Midbrain (tissue), 1 donor: ENCODE measurements at regions not wholly inside any gene's neighbourhood (a gene's known extent, or its start where the extent isn't known, plus 50 kb on each side); places are given as distances from the start of the nearest gene placed in this dataset.
"Not testable (repeated sequence)": the region's sequence is repeated elsewhere in the genome, so short reads cannot be mapped to it uniquely, and the experiment has no call there.

ENCODE experiments used
- DNase-seq: peaks from one replicate; lab custom pipeline; 2025; lab: John Stamatoyannopoulos, UW

DNA sequence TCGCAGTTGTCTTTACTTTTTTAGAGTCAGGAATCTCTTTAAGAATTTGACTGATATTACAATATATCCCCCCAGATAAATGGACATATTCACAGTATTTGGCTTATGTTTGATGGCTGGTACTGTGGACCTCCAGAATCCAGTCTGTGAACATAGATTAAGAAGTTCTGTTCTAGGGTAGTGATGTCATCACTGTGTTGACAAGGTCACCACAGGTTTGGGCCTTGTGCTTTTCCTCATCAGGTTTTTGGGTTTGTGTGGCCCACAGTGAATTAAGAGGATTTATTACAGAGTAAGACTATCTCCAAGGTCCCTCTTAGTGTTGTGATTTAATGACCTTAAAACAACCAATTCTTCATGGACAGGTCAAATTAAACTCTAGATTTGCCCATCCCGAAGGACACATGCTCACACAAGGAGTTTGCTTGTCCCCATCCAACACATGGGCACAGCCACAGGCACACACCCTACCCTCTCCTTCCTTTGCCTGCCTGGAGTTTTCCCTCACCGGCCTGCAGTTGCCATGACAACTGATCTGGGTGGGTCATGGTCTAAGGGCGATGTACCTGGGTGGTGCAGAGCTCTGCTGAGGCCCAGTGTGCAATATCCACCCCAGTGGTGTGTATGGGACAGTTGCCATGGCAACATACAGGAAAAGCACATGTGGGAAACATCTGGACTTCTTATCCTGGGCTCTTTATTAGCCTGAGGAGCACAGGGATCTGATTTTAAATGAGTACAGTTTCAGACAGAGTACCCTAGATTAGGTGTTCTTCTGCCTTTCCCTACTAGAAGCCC is 98.6 kb downstream of the NAV1 start:
- no peak for DNase-seq

DNA sequence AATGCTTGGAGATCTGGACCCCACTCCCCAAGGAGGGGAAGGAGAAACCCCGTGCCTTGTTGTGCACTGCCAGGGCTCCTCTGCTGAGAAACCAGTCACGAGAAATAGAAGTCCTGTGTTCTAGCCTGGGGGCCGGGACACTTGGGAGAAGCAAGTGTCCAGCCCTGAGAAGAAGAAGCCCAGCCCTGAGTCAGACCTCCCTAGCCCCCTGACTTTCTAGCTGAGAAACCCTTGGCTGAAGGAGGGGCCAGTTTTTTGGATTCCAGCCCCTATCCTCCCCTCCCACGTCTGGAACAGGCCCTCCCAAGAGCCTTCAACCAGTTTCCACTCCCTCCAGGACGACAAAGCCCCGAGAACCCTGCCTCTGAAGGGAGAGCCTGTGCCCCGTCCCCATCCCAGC is 100.5 kb downstream of the NAV1 start:
- no peak for DNase-seq

DNA sequence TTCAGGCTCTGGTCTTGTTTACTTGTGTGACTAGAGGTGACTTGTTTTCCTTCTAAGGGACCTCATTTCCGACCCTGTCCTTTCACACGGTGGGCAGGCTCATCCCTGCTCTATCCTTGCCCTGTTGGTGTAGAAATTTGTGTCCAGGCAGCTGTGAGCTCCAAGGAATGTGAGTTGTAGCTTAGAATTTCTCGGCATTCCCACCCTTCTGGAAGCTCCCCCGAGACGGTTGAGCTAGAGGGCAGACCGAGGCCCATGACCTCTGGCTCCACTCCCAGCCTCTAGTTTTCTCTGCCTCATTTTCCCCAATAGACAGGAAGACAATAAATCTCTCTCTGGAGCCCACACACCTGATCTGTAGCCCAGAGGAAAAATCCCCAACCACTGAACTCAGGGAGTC is 100.9 kb downstream of the NAV1 start:
- no peak for DNase-seq

DNA sequence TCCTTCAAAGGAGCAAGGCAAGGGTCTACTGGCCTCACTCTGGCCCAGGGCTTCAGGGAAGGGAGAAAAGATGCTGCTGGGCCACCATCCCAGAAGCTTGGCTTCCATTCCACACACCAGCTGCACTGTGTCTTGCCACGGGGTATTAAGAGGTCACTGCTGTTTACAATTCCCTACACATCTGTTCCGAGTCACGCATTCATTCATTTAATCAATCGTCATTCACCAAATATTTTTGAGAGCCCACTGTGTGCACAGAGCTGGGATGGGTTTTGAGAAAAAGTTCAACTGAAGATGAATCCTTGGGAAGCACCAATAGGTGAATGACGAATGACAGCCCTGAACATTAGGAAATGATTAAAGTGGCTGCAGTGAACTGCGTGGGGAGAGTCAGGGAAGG is 101.7 kb downstream of the NAV1 start:
- no peak for DNase-seq

DNA sequence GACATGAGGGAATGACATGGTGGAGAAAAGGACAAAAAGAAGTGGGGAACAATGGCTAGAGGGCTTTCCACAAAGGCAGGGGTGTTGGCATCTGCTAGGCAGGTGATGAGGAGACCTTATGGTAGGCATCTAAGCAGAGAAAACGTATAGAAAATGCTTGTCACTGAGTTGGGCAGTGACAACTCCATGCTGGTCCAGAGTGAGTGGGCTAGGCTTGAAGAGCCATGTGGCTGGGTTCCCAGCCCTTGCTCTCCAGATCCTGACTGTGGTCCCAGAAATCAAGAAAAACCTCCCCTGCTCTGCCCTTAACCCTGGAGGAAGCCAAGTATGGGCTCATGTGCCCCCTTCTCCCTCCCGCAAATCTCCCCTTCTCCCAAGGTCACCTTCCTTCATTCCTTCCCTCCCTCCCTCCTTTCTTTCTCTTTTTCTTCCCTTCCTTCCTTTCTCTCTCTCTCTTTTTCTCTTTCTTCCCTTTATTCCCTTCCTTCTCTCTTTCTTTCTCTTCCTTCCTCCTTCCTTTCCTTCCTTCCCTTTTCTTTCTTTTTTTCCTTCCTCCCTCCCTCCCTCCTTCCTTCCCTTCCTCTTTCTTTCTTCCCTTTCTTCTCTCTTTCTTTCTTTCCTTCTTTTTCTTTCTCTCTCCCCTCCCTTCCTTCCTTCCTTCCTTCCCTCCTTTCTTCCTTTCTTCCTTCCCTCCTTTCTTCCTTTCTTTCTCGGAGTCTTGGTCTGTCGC is 102.8 kb downstream of the NAV1 start:
- no peak for DNase-seq

DNA sequence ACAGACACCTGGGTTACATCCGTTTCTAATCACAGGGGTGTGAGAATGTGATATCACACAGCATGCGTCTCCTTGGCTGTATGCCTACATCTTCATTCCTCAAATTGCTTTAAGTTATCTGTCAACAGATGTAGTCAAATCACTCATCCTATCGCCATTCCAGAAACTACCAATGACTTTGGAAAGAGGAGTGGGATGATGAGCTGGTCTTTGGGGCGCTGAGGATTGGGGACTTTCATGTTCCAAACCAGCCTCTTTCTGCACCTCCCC is 104.8 kb downstream of the NAV1 start:
- no peak for DNase-seq

DNA sequence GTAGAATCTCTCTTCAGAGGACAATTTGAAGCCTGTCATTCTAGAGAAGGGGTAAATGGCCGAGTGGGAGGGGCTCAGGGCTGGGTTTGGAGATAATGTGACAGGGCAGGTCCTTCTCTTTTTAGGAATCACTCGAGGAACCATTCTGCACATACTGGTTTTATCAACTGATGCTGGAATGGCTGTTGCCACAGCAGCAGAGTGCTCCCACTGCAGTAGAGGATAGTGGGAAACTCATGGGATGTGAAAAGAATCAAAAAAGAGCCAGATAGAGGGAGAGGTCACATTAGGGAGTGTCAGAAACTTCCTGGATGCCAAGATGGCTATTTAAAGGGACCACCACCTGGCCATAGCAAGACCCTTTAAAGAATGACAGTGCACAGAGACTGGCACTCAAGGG is 105.3 kb downstream of the NAV1 start:
- DNase-seq, result no peak

DNA sequence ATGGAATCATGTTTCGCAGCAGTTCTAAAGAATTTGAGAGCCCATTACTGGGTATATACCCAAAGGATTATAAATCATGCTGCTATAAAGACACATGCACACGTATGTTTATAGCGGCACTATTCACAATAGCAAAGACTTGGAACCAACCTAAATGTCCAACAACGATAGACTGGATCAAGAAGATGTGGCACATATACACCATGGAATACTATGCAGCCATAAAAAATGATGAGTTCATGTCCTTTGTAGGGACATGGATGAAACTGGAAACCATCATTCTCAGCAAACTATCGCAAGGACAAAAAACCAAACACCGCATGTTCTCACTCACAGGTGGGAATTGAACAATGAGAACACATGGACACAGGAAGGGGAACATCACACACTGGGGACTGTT is 106.1 kb downstream of the NAV1 start:
- not testable (repeated sequence) for DNase-seq

DNA sequence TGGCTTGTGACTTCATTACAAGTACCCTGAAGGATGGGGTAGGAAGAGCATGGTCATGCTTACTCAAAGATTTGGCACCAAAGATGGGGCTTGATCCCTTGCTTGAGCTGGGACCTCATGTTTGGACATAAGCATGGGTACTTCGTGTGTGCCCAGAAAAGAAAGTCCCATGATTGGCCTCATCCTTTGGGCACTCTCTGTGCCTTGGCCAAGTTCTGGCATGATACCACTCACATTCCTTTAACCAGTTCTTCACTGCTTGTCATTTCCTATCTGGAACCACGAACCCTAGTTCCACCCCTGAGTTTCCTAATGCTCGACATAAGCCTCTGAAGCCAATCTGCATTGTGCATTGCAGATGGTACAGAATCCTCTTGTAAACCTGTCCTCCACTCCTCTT is 107.0 kb downstream of the NAV1 start:
- no peak for DNase-seq

DNA sequence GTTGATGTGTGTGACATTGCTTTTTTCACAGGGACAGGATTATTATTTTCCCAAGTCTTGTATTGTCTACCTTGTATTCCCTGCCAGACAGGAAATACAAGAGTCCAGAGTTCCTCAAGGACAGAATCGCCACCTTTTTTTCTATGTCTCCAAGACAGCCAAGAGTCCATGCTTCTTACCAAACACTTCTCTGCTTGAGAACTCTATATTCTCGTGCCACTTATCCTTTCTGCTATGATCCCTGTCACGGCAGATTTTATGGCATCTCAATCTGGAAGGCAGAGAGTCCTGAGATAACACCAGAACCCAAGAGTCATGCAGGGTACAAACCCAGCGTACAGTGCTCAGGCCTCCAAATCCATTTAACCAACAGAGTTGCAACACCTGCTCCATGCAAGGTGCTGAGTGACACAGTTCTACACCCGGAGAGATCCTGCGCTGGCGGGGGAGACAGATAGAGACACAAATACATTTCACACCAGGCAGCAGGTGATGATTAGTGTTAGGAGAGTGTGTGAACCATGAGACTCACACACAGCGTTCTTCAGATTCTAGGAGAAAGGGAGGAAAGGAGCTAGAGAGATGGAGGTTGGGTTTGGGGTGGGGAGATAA is 107.6 kb downstream of the NAV1 start:
- DNase-seq, result no peak

DNA sequence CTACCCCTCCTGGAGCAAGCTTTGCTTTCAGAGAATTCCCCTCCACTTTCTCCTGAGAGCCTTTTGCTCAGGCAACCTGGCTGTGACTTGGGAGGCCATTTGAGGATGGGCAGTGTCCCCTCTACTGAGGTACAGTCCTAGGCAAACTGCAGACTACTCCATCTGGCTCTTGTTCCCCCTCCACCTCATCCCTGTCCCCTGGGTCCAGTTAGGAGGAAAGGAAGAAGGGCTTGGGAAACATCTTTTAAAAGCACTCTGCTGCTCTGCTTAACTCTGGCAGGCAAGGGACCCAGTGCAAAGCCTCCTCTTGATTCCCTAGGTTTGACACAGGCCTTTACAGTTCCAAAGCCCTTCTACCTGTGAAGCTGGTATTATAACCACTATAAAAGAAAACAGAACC is 108.2 kb downstream of the NAV1 start:
- no peak for DNase-seq

DNA sequence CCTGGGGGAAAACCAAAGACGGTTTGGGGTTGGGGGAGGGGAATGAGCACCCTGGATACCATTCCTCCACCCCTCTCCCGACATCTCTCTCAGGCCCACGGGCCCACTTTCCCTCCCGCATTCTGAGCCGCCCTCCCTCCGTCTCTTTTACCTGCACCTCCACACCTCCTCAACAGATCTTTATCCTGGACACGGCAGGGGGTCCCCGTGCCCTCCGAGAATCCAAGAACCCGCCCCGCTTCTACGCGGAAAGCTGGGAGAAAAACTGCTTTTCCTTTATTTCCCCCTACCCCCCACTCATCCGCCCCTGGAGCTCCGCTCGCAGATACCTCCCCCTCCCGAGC is 108.8 kb downstream of the NAV1 start:
- DNase-seq, result no peak

DNA sequence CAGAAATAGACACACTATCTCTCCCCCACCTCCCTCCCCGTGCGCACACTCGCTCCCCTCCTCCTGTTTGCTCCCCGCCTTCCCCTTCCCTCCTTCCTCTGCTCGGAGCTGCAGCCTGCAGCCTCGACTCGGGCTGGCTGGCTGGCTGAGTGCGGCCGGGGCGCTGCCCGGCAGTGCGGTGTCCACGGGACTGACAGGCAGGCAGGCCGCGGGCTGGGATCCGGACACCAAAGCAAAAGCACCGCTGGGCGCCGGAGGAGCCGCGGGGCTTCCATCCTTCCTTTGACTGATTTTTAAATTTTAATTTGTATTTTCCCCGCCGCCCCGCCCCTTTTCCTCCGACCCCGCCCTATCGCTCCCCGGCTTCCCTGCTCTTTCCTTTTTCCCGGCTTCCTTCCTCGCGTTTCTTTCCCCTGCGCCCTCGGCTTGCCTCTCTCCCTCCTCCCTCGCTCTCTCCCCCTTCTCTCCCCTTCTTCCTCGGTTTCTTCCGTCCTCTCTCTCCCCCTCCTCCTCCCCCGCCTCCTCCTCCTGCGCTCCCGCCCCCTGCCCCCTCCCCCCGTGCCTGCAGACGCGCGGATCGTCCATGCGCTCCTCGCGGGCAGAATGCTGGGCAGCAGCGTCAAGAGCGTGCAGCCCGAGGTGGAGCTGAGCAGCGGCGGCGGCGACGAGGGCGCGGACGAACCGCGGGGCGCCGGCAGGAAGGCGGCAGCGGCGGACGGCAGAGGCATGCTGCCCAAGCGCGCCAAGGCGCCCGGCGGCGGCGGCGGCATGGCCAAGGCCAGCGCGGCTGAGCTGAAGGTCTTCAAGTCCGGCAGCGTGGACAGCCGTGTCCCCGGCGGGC is 109.4 kb downstream of the NAV1 start:
- DNase-seq, result peak; percentile 63

DNA sequence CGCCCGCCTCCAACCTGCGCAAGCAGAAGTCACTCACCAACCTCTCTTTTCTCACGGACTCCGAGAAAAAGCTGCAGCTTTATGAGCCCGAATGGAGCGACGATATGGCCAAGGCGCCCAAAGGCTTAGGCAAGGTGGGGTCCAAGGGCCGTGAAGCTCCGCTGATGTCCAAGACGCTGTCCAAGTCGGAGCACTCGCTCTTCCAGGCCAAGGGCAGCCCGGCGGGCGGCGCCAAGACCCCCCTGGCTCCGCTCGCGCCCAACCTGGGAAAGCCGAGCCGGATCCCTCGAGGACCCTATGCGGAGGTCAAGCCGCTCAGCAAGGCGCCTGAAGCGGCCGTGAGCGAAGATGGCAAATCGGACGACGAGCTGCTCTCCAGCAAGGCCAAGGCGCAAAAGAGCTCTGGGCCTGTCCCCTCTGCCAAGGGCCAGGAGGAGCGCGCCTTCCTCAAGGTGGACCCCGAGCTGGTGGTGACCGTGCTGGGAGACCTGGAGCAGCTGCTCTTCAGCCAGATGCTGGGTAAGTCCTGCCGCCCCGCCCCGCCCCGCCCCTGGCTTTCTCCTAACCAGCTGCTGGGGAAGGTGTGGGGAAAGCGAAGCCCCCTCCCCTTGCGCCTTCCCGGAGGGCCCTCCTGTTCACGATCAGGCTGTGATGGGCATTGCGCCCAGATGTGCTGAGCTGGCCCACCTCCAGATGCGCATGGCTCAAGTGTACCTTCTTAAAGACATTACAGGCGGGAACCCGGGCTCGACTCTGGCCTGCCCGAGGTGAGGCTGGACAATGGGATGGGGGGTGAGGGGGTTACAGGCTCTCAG is 110.2 kb downstream of the NAV1 start:
- no peak for DNase-seq

DNA sequence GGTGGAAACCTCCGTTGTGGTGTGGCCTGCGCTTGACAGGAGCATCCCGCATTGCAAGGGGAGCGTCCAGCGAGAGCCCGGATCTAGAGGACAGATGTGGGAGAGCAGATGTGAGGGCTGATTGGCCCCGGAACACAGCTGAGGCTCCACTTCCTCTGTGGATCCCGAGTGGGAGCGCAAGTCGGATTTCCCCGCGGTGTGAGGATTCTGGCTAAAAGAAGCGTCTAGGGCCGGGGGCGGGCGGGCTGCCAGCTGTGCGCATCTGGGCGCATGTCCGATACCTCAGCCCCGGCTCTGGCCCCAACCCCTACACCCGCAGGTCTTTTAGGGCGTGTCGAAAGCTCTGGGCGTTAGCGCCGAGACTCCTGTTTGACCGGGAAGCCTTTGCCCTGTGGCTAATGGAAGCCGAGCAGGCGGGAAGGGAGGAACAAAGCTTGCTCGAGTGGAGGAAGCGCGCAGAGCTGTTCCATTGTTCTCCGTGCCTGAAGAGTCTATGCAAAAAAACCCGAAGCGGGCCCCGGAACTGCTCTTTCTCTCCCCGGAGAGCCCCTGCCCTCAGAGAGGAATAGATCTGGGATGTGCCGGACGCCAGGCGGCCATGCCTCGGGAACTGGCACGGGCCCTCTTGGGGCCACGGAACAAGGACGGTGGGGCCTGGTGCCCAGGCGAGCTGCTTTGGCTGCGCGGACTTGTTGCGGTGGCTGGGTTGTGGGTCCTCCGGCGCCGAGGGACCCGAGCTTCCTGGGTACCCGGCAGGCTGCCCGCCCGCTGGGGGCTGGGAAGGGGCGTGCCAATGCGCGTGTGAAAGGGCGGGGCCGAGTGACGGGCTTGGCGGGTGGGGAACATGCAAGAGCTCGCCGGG is 111.1 kb downstream of the NAV1 start:
- DNase-seq, result peak; percentile 81

DNA sequence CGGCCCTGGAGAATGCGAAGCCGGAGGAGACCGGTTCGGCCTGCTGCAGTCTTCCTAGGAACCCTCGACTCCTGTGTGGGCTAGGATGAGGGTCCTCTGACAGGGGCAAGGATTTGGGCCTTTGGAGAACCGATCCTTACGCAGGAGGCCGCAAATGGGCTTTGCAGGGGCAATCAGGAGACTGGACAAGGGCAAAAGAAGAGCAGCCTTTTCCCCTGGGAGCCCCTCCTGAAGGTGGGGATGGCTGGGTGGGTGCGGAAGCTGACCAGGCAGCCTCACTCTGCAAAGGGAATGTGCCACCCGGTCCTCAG is 111.7 kb downstream of the NAV1 start:
- DNase-seq, result no peak

DNA sequence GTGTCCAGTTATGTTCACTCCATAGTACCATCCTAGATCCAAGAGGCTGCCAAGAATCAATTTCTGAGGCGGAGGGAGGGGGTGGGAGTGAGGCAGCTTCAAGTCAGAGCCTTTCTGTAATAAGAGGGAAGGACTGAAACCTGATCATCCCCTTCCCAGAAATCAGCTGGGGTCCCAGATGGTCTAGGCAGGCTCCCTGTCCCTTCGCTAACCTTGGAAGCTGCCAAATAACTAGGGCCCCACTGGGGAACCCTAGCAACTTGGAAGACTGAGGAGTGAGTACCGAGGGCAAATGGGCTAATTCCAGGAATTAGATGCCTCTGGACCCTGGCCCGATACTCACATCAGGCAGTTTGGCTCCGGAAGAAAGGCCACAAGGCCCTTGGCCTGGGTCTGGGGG is 113.3 kb downstream of the NAV1 start:
- DNase-seq, result no peak

DNA sequence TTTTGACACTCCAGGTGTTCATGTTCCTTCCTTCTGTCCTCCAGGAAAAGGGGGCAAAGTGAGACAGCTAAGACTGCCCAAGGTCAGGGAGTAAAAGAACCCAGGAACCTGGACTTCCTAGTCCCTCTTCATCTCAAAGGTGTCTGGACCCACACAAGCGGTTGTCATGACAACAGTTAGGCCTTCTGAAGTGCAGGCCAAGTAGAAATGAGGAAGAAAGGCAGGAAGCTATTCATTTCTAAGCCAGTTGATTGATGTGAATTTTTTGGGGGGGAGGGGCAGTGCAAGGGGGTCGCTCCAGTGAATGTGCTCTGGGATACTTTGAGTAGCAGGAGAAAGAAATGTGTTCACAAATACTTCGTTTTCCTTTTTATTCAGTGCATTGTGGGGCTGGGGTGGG is 114.3 kb downstream of the NAV1 start:
- no peak for DNase-seq

DNA sequence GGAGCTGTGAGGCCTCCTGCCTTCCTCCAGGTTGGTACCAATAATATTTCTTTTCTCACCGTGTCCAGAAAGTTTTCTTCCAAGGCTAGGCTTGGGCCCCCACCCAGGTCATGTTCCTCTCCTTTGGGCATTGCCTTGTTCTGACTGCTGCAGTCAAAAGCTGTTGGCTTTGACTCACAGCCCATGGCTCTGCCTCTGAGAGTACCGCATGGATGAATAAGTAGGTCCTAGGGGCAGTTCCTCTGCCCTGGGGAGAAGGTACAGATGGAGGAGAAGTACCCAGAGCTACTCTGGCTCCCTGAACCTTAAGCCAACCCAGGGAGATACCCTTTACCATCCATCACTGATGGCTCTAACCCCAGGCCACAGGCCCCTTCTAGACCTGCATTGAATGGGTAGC is 115.0 kb downstream of the NAV1 start:
- DNase-seq, result no peak

DNA sequence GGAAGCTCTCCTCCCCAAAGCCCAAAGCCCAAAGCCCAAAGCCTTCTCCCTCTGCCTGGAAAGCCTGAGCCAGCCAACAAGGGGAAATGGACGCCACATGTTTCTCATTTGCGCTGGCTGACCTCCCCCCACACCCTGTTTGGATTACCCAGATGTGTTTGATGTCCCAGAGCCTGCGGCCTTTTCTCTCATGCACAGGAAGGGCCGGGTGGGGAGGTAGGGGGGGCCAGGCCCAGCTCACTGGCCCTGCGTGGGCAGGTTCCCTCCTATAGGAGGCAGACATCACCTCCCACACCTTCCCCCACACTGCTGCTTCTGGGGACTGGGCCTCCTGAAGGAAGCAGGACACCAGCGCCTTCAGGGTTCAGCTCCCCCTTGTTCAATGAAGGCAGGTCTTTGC is 116.3 kb downstream of the NAV1 start:
- DNase-seq, result no peak

DNA sequence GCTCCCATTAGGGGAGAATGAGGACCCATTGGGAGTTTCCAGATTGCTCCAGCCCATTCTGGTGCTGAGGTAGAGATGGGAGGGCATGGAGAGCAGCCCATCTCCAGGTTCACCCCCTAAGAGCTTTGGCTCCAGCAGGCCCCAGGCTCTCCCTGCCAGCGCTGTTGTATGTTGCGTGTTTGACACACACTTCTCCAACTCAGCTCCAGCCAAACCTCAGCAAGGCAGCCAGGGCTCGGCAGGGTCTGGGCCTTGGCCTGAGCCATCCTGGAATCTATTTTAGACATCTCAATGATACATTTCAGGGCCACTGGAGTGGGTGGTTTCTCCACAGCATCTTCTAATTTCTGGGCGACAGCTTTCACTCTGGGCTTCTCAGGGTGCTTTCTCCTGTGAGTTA is 117.0 kb downstream of the NAV1 start:
- no peak for DNase-seq
